ENCODE measurements at regions not wholly inside any gene's neighbourhood (a gene's known extent, or its start where the extent isn't known, plus 50 kb on each side); places are given as distances from the start of the nearest gene placed in this dataset.

GRCh38 chrX:13158911-13159310, 114.5 kb upstream of the FAM9C start:
- TF ChIP-seq CTCF (IDR thresholded peaks at IDR 0.05) = no peak
- TF ChIP-seq POLR2A (IDR thresholded peaks at IDR 0.05) = no peak
- no peak for TF ChIP-seq EP300 (IDR thresholded peaks at IDR 0.05)
